ENCODE measurements at regions not wholly inside any gene's neighbourhood (a gene's known extent, or its start where the extent isn't known, plus 50 kb on each side); places are given as distances from the start of the nearest gene placed in this dataset.

DNA sequence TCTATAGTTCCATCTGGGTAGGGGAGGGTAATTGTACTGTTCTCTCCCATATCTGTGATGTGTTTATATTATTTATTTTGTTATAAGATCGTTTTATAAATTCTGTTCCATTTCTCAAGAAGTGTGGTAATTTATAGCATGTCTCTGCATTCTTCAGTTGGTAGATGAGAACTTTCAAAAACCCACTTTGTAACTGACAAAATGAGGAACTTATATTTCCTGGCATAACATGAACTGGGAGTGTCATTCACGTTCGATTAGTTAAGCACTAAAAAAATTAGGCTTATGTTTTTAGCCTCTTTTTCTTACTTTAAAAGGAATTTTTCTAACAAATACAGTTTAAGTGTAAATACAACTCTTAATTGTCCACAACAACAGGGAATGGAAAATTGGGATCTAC is 230.8 kb downstream of the CGGBP1 start:
- TF ChIP-seq, protein P1, sequence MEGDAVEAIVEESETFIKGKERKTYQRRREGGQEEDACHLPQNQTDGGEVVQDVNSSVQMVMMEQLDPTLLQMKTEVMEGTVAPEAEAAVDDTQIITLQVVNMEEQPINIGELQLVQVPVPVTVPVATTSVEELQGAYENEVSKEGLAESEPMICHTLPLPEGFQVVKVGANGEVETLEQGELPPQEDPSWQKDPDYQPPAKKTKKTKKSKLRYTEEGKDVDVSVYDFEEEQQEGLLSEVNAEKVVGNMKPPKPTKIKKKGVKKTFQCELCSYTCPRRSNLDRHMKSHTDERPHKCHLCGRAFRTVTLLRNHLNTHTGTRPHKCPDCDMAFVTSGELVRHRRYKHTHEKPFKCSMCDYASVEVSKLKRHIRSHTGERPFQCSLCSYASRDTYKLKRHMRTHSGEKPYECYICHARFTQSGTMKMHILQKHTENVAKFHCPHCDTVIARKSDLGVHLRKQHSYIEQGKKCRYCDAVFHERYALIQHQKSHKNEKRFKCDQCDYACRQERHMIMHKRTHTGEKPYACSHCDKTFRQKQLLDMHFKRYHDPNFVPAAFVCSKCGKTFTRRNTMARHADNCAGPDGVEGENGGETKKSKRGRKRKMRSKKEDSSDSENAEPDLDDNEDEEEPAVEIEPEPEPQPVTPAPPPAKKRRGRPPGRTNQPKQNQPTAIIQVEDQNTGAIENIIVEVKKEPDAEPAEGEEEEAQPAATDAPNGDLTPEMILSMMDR (IDR thresholded peaks at IDR 0.05; ENCODE audit: low read depth, low read length), result no peak
- no peak for TF ChIP-seq EZH2phosphoT487 (IDR thresholded peaks at IDR 0.05; ENCODE audit: low read depth)

Data from OCI-LY3 (cell line).